IMR-90 (cell line): ENCODE measurements at regions not wholly inside any gene's neighbourhood (a gene's known extent, or its start where the extent isn't known, plus 50 kb on each side); places are given as distances from the start of the nearest gene placed in this dataset.

Experiments used
- CEBPB ChIP-seq: IDR thresholded peaks from 2 replicates; pipeline ENCODE4 v1.6.1; 2012; ENCODE audit warnings: low read depth, low read length, improper control_type of control experiment
- CTCF ChIP-seq: conservative IDR thresholded peaks from 2 replicates; pipeline ENCODE4 v1.5.1; 2012; ENCODE audit warnings: mild to moderate bottlenecking, low read depth, low read length, improper control_type of control experiment
- POLR2A ChIP-seq: IDR thresholded peaks from 2 replicates; pipeline ENCODE4 v1.6.1; 2012; ENCODE audit warnings: mild to moderate bottlenecking, low read depth, low read length
- RCOR1 ChIP-seq: IDR thresholded peaks from 2 replicates; pipeline ENCODE4 v1.6.1; 2012; ENCODE audit warnings: mild to moderate bottlenecking, low read length, improper control_type of control experiment; ENCODE audit not compliant: insufficient replicate concordance

GRCh38 chr6:74103417-74103816, 407.4 kb downstream of the CD109 start:
- TF ChIP-seq CEBPB (no peak), POLR2A (no peak), RCOR1 (no peak), CTCF (no peak)
